ENCODE measurements at regions not wholly inside any gene's neighbourhood (a gene's known extent, or its start where the extent isn't known, plus 50 kb on each side); places are given as distances from the start of the nearest gene placed in this dataset.
"Not testable (repeated sequence)": the region's sequence is repeated elsewhere in the genome, so short reads cannot be mapped to it uniquely, and the experiment has no call there.

DNA sequence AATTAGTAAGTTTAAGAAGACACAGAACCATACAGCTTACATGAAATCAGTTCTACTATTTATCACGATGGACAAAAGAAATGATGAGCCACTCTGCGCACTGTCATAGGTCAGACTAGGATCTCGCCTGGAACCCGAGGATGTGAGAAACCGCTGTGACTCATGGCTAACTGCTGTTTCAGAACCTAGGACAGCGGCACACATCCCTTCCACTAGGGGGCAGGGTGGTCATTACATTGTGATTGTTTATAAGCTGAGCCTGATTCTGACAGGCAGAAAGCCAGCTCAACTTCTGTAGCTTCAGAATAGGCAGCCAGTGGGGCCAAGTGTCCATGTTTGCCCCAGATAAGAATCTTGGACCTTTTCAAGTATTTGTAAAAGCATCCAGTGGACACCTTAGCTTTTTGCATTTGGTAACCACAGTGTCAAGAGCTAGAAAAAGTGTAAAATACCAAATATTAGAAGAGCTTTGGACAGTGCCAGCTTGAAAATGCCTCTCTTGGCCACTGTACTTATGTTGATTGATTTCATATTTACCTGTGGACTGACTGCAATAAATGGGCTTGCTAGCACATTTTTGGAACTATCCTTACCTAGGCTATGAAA lies 115.8 kb downstream of the KBTBD8 start:
- Mint-ChIP-seq H3K36me3 (no peaks in the 10 kb centered on the region), H3K27ac (no peak overlapping the region), H3K9me3 (no peaks in the 10 kb centered on the region)
- DNase-seq (ENCODE audit: low spot score in 2 of 2) (peak; percentile 82 to 84), ATAC-seq (peak; percentile 99 to 100)

DNA sequence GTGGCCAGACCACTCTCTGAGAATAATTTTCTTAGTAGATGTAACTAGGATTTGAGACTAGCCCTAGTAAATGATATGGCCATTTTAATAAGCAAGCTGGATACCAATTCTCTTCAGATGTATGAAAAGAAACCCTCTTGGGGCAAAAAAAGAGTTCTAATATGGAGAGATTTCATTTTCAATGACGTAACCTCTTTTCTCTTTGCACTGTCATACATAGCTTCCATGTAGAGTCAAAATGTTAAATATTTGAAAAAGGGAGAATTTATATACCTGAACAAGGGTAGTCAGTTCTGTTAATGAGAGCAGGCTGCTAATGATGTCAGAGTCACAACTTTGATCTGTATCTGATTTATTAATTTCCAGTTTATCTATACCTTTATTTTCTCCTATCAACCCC lies 120.0 kb downstream of the KBTBD8 start:
- Mint-ChIP-seq H3K36me3 (no peaks in the 10 kb centered on the region), H3K27ac (no peak overlapping the region), H3K9me3 (no peaks in the 10 kb centered on the region)
- no peak for ATAC-seq
- DNase-seq (ENCODE audit: low spot score in 2 of 2), result no peak

DNA sequence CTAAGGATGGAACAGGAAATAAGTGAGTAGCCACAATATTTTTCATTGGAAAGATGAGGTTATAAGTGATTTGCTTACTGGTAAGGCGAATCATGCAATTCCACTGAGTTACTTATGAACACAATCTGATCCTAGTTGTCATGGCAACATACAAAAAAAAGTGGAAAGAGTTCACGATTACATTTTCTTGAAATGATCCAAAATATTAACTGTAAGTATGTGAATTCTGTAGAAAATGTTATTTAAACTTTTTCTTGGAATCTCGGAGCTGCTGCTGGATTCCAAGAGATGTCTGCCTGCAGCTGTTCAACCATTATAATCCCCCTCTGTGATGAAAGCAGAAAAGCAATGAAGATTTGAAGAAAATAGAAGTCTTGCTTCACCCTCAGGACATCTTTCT lies 120.5 kb downstream of the KBTBD8 start:
- DNase-seq (ENCODE audit: low spot score in 2 of 2), result no peak
- H3K27ac Mint-ChIP-seq, result no peak overlapping the region
- no peaks in the 10 kb centered on the region for H3K36me3 Mint-ChIP-seq
- no peak for ATAC-seq
- peaks cover 0 to 4% of the 10 kb centered on the region in 2 donors for H3K9me3 Mint-ChIP-seq

DNA sequence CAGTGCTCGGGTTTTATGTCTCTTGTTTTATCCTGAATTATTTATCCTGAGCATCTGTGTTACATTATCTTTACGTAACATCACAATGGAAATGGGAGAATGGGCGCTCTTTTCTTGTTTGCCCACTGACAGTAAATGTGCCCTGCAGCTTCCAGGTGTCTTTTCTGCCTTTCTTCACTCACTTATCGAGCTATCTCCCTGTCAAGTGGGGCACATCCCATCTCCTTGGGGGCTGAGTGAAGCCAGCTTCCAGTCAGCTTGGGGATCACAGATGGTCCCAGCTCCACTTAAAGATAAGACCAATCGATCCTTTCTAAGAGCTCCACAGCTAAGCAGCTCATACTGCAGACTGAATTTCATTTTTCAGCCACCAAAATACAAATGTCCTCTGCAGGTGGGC lies 125.8 kb downstream of the KBTBD8 start:
- no peak overlapping the region for H3K27ac Mint-ChIP-seq
- H3K9me3 Mint-ChIP-seq, result peaks cover 4 to 6% of the 10 kb centered on the region in 2 donors
- DNase-seq (ENCODE audit: low spot score in 2 of 2), result no peak
- ATAC-seq, result no peak
- no peaks in the 10 kb centered on the region for H3K36me3 Mint-ChIP-seq

DNA sequence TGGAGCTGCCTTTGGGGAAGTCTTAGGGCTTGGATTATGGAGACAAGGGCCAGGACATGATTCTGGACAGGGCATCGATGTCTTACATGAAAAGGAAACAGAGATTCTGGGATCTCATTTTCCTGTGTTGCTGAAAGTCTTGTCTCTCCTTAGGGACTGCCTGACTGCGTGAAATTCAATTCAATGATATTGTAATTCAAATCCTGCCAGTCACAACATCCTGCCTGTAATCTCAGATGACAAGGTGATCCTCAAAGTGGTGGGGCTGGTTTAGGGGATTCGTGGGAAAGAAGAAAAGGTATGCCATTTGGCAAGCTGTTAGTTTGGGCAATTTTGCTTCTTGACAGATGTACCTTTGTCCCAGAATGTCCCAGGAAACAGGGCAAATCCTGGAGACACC lies 129.1 kb downstream of the KBTBD8 start:
- Mint-ChIP-seq H3K27ac (no peak overlapping the region), H3K36me3 (no peaks in the 10 kb centered on the region), H3K9me3 (peaks cover 4 to 6% of the 10 kb centered on the region in 2 donors)
- DNase-seq (ENCODE audit: low spot score in 2 of 2), result no peak
- no peak for ATAC-seq

DNA sequence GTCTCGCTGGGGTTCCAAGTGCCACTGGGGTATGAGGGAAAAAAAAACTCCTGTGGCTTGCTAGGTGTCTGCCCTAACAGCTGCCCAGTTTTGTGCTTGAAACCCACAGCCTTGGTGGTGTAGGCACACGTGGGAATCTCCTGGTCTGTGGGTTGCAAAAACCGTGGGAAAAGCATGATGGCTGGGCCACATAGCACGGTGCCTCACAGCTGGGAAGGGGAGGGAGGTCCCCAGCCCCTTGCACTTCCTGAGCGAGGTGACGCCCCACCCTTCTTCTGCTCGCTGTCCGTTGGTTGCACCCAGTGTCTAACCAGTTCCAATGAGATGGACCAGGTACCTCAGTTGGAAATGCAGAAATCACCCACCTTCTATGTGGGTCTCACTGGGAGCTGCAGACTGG lies 144.3 kb downstream of the KBTBD8 start:
- ATAC-seq (no peak), DNase-seq (ENCODE audit: low spot score in 2 of 2) (no peak)
- Mint-ChIP-seq H3K9me3 (peaks cover 25 to 31% of the 10 kb centered on the region in 2 donors), H3K27ac (no peak overlapping the region), H3K36me3 (peaks cover 14 to 20% of the 10 kb centered on the region in 2 donors)

DNA sequence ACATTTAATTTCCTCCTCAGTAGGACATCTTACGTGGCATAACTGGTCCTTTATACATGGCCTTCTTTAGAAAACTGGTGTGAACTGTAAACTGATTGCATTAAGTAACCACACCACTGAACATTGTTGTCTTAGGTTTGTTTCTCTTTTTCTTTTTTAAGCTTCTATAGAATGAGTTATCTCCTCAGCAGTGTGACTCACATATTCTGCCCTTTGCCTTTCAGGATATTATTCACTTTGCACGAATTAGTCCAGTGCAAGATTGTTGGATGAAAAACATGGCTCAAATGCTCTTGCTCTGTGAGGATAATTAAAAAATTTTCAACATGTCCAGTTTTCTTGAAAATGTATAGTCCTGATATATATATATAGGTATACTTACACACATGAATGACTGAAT lies 147.6 kb downstream of the KBTBD8 start:
- H3K9me3 Mint-ChIP-seq, result peaks cover 5 to 8% of the 10 kb centered on the region in 2 donors
- H3K36me3 Mint-ChIP-seq, result peaks cover 6 to 10% of the 10 kb centered on the region in 2 donors
- no peak overlapping the region for H3K27ac Mint-ChIP-seq
- ATAC-seq, result no peak
- DNase-seq (ENCODE audit: low spot score in 2 of 2), result no peak

DNA sequence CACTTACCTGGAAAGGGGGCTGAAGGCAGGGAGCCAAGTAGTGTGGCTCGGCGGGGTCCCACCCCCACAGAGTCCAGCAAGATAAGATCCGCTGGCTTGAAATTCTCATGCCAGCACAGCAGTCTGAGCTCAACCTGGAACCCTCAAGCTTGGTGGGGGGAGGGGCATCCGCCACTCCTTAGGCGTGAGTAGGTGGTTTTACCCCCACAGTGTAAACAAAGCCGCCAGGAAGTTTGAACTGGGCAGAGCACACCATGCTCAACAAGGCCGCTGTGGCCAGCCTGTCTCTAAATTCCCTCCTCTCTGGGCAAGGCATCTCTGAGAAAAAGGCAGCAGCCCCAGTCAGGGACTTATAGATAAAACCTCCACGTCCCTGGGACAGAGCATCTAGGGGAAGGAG lies 156.3 kb downstream of the KBTBD8 start:
- H3K27ac Mint-ChIP-seq, result no peak overlapping the region
- ATAC-seq, result no peak
- peaks cover 11 to 18% of the 10 kb centered on the region in 2 donors for H3K9me3 Mint-ChIP-seq
- H3K36me3 Mint-ChIP-seq, result peaks cover 0 to 16% of the 10 kb centered on the region in 2 donors
- no peak for DNase-seq (ENCODE audit: low spot score in 2 of 2)

DNA sequence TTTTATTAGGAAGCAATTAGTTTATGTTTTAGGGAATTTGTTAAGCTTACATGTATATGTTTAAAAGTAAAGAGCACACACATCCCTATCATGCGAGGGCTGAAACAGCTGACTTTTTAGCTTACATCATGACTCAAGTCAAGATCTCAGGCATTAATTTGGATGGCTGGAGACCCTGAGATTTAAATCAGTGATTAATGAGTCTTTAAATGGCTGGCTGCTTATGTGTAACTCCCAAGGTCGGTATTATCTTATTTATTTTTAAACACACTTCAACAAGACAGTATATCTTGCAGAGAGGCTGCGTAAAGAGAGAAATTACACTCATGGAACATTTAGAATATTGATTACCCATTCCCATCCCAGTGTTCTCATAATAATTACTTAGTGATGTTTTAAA lies 169.4 kb downstream of the KBTBD8 start:
- H3K36me3 Mint-ChIP-seq, result no peaks in the 10 kb centered on the region
- DNase-seq (ENCODE audit: low spot score in 2 of 2), result no peak
- ATAC-seq, result no peak
- H3K27ac Mint-ChIP-seq, result no peak overlapping the region
- H3K9me3 Mint-ChIP-seq, result no peaks in the 10 kb centered on the region

DNA sequence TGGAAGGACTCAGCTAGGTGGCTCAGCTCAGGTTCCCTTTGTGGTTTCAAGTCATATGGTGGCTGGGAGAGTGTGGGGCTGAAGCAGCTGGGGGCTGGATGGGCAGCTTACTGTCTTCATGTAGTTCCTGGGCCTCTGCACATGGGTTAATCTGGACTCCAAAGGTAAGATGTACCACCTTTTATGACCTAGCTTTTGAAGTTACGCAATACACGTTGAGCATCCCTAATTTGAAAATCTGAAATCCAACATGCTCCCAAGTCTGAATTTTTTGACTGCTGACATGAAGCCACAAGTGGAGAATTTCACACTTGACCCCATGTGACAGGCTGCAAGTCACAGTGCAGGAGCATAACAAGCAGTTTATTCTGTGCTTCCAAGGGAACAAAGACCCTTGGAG lies 173.7 kb downstream of the KBTBD8 start:
- Mint-ChIP-seq H3K27ac (no peak overlapping the region), H3K36me3 (peaks cover 0 to under 1% of the 10 kb centered on the region in 2 donors), H3K9me3 (peaks cover 0 to 4% of the 10 kb centered on the region in 2 donors)
- ATAC-seq (no peak), DNase-seq (ENCODE audit: low spot score in 2 of 2) (no peak)

DNA sequence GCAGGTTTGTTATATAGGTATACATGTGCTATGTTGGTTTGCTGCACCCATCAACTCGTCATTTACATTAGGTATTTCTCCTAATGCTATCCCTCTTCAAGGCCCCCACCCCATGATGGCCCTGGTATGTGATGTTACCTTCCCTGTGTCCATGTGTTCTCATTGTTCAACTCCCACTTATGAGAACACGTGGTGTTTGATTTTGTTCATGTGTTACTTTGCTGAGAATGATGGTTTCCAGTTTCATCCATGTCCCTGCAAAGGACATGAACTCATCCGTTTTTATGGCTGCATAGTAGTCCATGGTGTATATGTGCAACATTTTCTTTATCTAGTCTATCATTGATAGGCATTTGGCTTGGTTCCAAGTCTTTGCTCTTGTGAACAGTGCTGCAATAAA lies 175.0 kb downstream of the KBTBD8 start:
- H3K36me3 Mint-ChIP-seq; H3K27ac Mint-ChIP-seq; DNase-seq (ENCODE audit: low spot score in 2 of 2); ATAC-seq; H3K9me3 Mint-ChIP-seq: not testable (repeated sequence)

DNA sequence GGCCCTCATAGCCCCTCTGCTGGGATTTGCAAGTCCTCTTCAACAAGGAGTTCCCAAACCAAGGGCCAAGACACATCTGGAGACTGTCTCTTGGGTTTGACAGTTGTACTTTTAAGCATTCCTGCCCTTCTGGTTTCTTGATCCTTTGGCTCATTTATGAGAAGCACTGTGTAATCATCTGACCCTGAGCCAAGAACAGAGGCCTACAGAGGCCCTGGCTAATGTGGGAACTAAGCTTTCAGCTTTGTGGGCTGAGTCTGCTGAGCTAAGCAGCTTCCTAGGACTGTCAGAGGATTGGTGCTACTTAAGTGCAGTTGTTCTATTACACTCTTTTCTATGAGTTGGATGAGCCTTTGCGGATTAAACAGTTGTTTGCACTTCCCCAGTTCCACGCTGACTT lies 178.3 kb downstream of the KBTBD8 start:
- no peak for ATAC-seq
- H3K9me3 Mint-ChIP-seq, result peaks cover 4% of the 10 kb centered on the region in 2 donors
- peaks cover 0 to 7% of the 10 kb centered on the region in 2 donors for H3K36me3 Mint-ChIP-seq
- H3K27ac Mint-ChIP-seq, result no peak overlapping the region
- DNase-seq (ENCODE audit: low spot score in 2 of 2), result no peak

DNA sequence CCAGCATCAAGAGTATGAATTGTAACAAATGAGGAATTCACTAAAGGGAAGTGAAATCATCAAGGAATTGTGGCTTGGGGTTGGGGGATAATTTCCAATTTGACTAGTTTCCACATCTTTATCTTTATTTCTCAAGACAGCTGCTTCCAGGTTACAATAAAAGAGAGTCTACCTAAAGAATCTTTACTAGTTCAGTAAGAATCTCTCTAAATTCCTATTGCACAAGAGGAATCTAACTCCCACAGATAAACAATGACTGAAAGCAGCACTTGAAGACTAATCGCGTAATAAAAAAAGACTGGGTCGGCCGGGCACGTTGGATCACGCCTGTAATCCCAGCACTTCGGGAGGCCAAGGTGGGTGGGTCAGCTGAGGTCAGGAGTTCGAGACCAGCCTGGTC lies 194.4 kb downstream of the KBTBD8 start:
- ATAC-seq (no peak), DNase-seq (ENCODE audit: low spot score in 2 of 2) (no peak)
- Mint-ChIP-seq H3K9me3 (peaks cover 0 to under 1% of the 10 kb centered on the region in 2 donors), H3K36me3 (no peaks in the 10 kb centered on the region), H3K27ac (no peak overlapping the region)

DNA sequence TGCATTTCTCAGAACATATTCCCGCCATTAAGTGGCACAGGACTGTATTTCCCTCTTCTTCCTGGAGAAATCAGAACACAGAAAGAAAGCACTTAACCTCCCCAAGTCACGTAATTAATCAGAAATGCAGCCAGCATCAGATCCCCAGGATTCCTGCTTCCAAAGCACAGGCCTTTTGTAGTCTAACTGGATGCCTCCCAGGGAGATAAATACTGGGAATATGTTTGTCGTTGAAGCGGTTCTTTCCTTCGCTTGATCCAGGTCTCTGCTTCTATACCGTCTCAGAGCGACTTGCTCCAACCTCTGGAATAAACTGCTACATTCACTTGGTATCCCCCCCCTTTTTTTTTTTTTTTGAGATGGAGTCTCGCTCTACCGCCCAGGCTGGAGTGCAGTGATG lies 198.6 kb downstream of the KBTBD8 start:
- H3K36me3 Mint-ChIP-seq, result no peaks in the 10 kb centered on the region
- ATAC-seq (no peak), DNase-seq (ENCODE audit: low spot score in 2 of 2) (no peak)
- H3K9me3 Mint-ChIP-seq, result no peaks in the 10 kb centered on the region
- no peak overlapping the region for H3K27ac Mint-ChIP-seq

DNA sequence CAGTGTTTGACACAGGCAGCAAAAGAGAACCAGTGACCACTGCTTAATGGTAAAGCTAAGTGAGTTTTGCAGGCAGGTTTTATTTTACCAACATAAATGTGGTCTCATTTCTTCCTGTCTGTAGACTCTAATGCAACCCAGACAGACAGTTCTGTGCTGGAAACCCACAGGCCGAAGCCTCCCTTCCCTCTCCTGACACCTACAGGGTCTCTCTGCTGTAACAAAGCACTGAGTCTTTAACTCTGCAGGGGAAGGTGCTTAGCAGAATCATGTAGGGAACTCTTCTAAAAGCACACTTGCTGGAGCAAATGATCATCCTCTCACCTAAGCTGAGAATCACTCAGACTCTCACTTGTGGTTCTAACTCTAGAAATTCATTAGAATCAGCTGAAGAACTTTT lies 200.3 kb downstream of the KBTBD8 start:
- no peak overlapping the region for H3K27ac Mint-ChIP-seq
- H3K36me3 Mint-ChIP-seq, result no peaks in the 10 kb centered on the region
- no peak for ATAC-seq
- no peak for DNase-seq (ENCODE audit: low spot score in 2 of 2)
- no peaks in the 10 kb centered on the region for H3K9me3 Mint-ChIP-seq

DNA sequence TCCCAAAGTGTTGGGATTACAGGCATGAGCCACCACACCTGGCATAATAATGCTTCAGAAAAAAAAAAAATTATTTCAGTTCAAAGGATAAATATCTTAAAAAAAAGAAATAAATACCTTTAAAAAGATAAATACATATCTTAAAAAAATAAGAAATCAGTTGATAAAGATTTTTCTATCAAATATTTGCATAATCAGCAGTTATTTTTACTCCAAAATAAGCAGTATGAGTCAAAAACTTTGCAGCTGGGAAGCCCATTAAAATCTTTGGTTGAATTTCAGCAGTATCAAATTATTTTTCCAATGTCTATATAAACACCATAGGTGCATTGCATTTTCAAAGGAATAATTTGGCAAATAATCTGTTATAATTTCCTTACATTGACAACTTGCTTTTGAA lies 202.5 kb downstream of the KBTBD8 start:
- ATAC-seq (no peak), DNase-seq (ENCODE audit: low spot score in 2 of 2) (no peak)
- Mint-ChIP-seq H3K9me3 (no peaks in the 10 kb centered on the region), H3K36me3 (no peaks in the 10 kb centered on the region), H3K27ac (no peak overlapping the region)

DNA sequence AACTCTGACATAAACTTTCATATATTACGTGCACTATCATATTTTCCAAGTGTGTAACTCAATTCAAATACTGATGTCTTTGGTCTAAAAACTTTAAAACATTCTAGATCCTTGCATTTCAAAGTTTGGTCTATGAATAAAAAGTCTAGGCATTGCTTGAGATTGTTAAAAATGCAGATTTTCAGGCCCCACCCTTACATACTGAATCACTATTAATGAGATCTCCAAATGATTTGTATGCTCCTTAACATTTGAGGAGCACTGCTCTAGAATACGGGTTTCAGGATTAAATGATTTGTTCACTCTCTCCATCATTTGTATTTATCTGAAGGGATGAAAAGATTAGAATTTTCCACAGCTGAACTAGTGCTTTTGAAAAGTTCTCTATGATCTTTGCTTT lies 202.9 kb downstream of the KBTBD8 start:
- no peak overlapping the region for H3K27ac Mint-ChIP-seq
- H3K36me3 Mint-ChIP-seq, result no peaks in the 10 kb centered on the region
- ATAC-seq (no peak), DNase-seq (ENCODE audit: low spot score in 2 of 2) (no peak)
- no peaks in the 10 kb centered on the region for H3K9me3 Mint-ChIP-seq

DNA sequence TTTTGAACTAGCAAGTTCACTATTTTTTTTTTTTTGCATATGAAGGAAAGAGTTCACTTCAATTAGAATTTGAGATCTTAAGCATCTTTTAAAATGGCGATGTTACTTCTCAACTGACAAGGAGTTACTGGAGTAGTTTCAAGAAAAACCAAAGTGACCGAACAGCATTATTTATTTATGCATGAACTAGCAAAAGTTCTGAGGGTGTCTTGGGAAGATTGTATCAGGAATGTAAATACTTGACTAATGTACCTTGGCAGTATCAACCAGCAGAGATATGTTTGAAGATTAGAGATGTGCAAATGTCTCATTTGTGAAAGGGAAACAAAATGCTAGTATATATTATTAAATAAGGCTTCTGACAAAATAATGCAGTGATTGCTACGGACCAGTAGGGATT lies 203.9 kb downstream of the KBTBD8 start:
- no peak overlapping the region for H3K27ac Mint-ChIP-seq
- no peak for ATAC-seq
- H3K36me3 Mint-ChIP-seq, result no peaks in the 10 kb centered on the region
- no peak for DNase-seq (ENCODE audit: low spot score in 2 of 2)
- H3K9me3 Mint-ChIP-seq, result no peaks in the 10 kb centered on the region

DNA sequence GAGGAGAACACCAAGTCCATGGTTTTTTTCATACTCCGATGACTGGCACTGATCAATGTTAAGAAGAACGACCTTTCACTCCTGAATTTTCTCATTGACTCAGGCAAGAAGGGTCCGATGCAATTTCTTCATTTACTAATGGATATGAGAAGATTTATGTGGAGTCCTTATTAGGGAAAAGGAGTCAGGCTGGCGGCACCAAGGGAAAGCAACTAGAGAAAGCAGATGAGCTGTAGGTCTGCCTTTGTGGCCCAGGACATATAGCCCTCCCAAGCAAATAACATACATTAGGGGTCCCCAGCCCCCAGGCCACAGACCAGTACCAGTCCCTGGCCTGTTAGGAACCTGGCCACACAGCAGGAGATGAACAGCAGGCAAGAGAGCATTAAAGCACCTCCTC lies 206.8 kb downstream of the KBTBD8 start:
- Mint-ChIP-seq H3K36me3 (no peaks in the 10 kb centered on the region), H3K9me3 (no peaks in the 10 kb centered on the region), H3K27ac (no peak overlapping the region)
- ATAC-seq (no peak), DNase-seq (ENCODE audit: low spot score in 2 of 2) (no peak)
